ENCODE measurements at regions not wholly inside any gene's neighbourhood (a gene's known extent, or its start where the extent isn't known, plus 50 kb on each side); places are given as distances from the start of the nearest gene placed in this dataset.

GRCh38 chr16:74026373-74027281 lies 270.0 kb upstream of the PSMD7 start (continued):
- TF ChIP-seq YY1 (IDR thresholded peaks at IDR 0.05; ENCODE audit: low read depth, low read length) = peak; percentile 73; the same call in 1 of the 2 replicates

Data from H1 (cell line).